ENCODE measurements at regions not wholly inside any gene's neighbourhood (a gene's known extent, or its start where the extent isn't known, plus 50 kb on each side); places are given as distances from the start of the nearest gene placed in this dataset.
"Not testable (repeated sequence)": the region's sequence is repeated elsewhere in the genome, so short reads cannot be mapped to it uniquely, and the experiment has no call there.

DNA sequence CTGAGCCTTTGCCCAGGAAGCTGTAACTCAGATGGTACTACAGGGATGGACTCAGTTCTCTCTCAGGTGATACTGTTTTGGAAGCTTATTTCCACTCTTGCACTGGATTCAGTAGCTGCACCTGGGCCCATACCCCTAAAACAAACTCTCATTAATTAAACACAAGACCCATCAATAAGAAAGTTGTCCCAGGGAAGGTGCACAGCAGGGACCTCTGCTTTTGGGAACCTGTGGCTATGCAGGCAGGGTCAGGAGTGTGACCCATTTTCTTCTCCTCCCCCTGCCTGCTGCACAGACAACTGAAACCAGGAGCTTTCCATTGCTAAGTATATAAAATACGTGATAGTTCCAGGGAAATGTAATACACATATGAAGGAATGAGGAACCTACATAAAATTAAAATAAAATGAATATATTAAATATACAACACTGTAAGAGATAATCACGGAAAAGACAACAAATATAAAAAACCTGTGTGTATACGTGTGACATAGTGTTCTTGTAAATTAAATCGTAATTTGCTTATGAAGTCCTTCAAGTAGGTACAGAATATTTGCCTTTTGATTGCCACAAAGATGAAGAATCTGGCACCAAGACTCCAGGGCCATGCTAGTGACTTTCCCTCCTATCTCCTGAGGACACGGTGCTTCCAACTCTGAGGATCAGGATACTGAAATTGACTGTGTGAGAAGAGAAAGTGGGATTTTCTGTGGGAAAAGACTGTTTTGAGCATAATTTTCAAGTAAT, 101.6 kb upstream of the GOLGA6L6 start:
- ChIA-PET CTCF (interaction anchor here (0.5 to 1.7 kb wide), 4 partner anchors 11 to 616 kb away, joined by 3 read pairs; no protein-coding TSS in a partner anchor), POLR2A (interaction anchor here (0.9 to 1.1 kb wide), 3 partner anchors 9 to 25 kb away, joined by 3 to 4 read pairs (median 3); no protein-coding TSS in a partner anchor)
- Mint-ChIP-seq H3K9me3 (ENCODE audit: unreplicated experiment) (no peaks in the 10 kb centered on the region), H3K27me3 (ENCODE audit: insufficient read depth, unreplicated experiment) (no peaks in the 10 kb centered on the region), H3K27ac (ENCODE audit: low read depth, unreplicated experiment) (no peak overlapping the region), H3K4me3 (ENCODE audit: unreplicated experiment) (no peak overlapping the region), H3K36me3 (ENCODE audit: insufficient read depth, unreplicated experiment) (no peaks in the 10 kb centered on the region), H3K4me1 (ENCODE audit: insufficient read depth, unreplicated experiment) (no peaks in the 10 kb centered on the region)
- intact Hi-C loops (cut with micrococcal nuclease), result no loop called here
- no TSS peak for BruUV-seq (replicated peaks)
- no peak for DNase-seq (ENCODE audit: unreplicated experiment)
- TF ChIP-seq, protein P1, sequence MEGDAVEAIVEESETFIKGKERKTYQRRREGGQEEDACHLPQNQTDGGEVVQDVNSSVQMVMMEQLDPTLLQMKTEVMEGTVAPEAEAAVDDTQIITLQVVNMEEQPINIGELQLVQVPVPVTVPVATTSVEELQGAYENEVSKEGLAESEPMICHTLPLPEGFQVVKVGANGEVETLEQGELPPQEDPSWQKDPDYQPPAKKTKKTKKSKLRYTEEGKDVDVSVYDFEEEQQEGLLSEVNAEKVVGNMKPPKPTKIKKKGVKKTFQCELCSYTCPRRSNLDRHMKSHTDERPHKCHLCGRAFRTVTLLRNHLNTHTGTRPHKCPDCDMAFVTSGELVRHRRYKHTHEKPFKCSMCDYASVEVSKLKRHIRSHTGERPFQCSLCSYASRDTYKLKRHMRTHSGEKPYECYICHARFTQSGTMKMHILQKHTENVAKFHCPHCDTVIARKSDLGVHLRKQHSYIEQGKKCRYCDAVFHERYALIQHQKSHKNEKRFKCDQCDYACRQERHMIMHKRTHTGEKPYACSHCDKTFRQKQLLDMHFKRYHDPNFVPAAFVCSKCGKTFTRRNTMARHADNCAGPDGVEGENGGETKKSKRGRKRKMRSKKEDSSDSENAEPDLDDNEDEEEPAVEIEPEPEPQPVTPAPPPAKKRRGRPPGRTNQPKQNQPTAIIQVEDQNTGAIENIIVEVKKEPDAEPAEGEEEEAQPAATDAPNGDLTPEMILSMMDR (IDR thresholded peaks at IDR 0.05; ENCODE audit: unreplicated experiment), result no peak

DNA sequence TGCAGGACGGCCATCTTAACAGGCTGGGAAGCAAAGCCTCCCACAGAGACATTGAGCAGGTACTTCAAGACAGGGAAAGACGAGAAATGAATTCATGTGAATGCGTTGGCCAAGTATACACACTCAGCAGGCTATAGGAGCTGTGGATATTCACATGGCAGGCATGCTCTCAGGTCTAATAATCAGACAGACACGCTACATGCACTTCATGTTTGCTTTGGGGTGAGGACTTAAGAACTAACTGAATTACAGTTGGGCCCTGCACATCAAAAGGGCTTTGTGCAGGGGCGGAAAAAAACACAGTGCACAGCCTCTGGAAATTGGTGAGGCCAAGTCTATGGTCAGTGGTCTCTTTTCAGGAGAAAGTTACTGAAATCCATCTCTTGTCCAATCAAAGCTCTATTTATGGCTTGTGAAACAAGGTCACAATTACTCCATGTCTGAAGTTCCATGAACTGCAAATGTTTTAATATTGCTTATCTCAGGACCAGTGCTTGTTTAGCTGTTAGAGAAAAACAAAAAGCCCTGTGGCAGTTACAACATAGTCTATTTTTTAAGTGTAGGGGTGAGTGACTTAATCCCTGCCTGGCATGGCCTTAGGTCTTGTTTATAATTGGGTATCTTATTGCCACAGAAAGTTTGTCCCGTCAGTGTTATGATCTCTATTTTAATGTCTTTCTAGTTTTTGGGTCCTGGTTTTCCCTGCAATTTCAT, 100.6 kb upstream of the GOLGA6L6 start:
- Mint-ChIP-seq H3K36me3 (ENCODE audit: insufficient read depth, unreplicated experiment) (no peaks in the 10 kb centered on the region), H3K4me1 (ENCODE audit: insufficient read depth, unreplicated experiment) (no peaks in the 10 kb centered on the region), H3K4me3 (ENCODE audit: unreplicated experiment) (no peak overlapping the region), H3K27me3 (ENCODE audit: insufficient read depth, unreplicated experiment) (no peaks in the 10 kb centered on the region), H3K9me3 (ENCODE audit: unreplicated experiment) (no peaks in the 10 kb centered on the region), H3K27ac (ENCODE audit: low read depth, unreplicated experiment) (no peak overlapping the region)
- CTCF ChIA-PET, result no interaction called here
- TF ChIP-seq, protein P1 (IDR thresholded peaks at IDR 0.05; ENCODE audit: unreplicated experiment), result no peak
- no peak for DNase-seq (ENCODE audit: unreplicated experiment)
- POLR2A ChIA-PET, result interaction anchor here (0.9 to 1.1 kb wide), 2 partner anchors 10 to 15 kb away, joined by 3 to 4 read pairs; no protein-coding TSS in a partner anchor
- intact Hi-C loops (cut with micrococcal nuclease), result no loop called here
- no TSS peak for BruUV-seq (replicated peaks)

DNA sequence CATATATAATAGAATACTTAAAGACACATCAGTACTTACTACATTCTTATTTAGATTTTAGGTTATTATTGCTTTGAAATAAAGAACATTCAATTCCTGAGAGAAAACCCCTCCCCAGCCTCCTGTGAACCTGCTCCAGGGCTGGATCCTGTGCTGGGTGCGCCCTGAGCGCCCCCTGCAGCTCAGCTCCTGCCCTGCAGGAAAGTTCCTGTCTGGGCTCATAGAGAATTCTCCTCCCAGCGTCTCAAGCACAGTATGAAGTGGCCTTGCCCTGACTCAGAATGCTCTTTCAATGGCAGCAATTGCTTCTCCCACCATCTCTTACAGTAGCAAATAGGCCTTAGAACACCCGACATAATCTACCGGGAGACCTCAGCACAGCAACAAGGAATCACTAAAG, 98.8 kb upstream of the GOLGA6L6 start:
- H3K27me3 Mint-ChIP-seq (ENCODE audit: insufficient read depth, unreplicated experiment); H3K4me1 Mint-ChIP-seq (ENCODE audit: insufficient read depth, unreplicated experiment); H3K4me3 Mint-ChIP-seq (ENCODE audit: unreplicated experiment); CTCF ChIA-PET; intact Hi-C loops (cut with micrococcal nuclease); BruUV-seq (replicated peaks); H3K36me3 Mint-ChIP-seq (ENCODE audit: insufficient read depth, unreplicated experiment); H3K9me3 Mint-ChIP-seq (ENCODE audit: unreplicated experiment); H3K27ac Mint-ChIP-seq (ENCODE audit: low read depth, unreplicated experiment); DNase-seq (ENCODE audit: unreplicated experiment); POLR2A ChIA-PET: not testable (repeated sequence)
- TF ChIP-seq, protein P1 (IDR thresholded peaks at IDR 0.05; ENCODE audit: unreplicated experiment), result peak; percentile 24

GRCh38 chr15:20639224-20639623, 97.6 kb upstream of the GOLGA6L6 start:
- H3K4me3 Mint-ChIP-seq (ENCODE audit: unreplicated experiment); BruUV-seq (replicated peaks); H3K4me1 Mint-ChIP-seq (ENCODE audit: insufficient read depth, unreplicated experiment); H3K9me3 Mint-ChIP-seq (ENCODE audit: unreplicated experiment); CTCF ChIA-PET; POLR2A ChIA-PET; intact Hi-C loops (cut with micrococcal nuclease); DNase-seq (ENCODE audit: unreplicated experiment); H3K36me3 Mint-ChIP-seq (ENCODE audit: insufficient read depth, unreplicated experiment); H3K27me3 Mint-ChIP-seq (ENCODE audit: insufficient read depth, unreplicated experiment); H3K27ac Mint-ChIP-seq (ENCODE audit: low read depth, unreplicated experiment): not testable (repeated sequence)

GRCh38 chr15:20637499-20637898, 95.9 kb upstream of the GOLGA6L6 start:
- DNase-seq (ENCODE audit: unreplicated experiment); H3K4me1 Mint-ChIP-seq (ENCODE audit: insufficient read depth, unreplicated experiment); H3K27ac Mint-ChIP-seq (ENCODE audit: low read depth, unreplicated experiment); CTCF ChIA-PET; H3K36me3 Mint-ChIP-seq (ENCODE audit: insufficient read depth, unreplicated experiment); intact Hi-C loops (cut with micrococcal nuclease); H3K9me3 Mint-ChIP-seq (ENCODE audit: unreplicated experiment); H3K27me3 Mint-ChIP-seq (ENCODE audit: insufficient read depth, unreplicated experiment); H3K4me3 Mint-ChIP-seq (ENCODE audit: unreplicated experiment); BruUV-seq (replicated peaks); POLR2A ChIA-PET: not testable (repeated sequence)

DNA sequence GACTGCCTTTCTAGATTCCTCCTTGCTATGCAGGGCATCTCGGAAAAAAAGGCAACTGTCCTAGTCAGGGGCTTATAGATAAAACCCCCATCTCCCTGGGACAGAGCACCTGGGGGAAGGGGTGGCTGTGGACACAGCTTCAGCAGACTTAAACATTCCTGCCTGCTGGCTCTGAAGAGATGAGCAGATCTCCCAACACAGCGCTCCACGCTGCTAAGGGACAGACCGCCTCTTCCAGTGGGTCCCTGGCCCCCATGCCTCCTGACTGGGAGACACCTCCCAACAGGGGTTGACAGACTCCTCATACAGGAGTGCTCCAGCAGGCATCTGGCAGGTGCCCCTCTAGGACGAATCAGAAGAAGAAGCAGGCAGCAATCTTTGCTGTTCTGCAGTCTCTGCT, 87.9 kb upstream of the GOLGA6L6 start:
- H3K9me3 Mint-ChIP-seq (ENCODE audit: unreplicated experiment); H3K27me3 Mint-ChIP-seq (ENCODE audit: insufficient read depth, unreplicated experiment); BruUV-seq (replicated peaks); H3K4me1 Mint-ChIP-seq (ENCODE audit: insufficient read depth, unreplicated experiment); H3K4me3 Mint-ChIP-seq (ENCODE audit: unreplicated experiment); H3K27ac Mint-ChIP-seq (ENCODE audit: low read depth, unreplicated experiment); intact Hi-C loops (cut with micrococcal nuclease); H3K36me3 Mint-ChIP-seq (ENCODE audit: insufficient read depth, unreplicated experiment); POLR2A ChIA-PET; DNase-seq (ENCODE audit: unreplicated experiment): not testable (repeated sequence)
- CTCF ChIA-PET, result interaction anchor here (0.6 kb wide), 1 partner anchor 658 kb away, joined by 3 read pairs; no protein-coding TSS in a partner anchor

- POLR2A ChIA-PET; intact Hi-C loops (cut with micrococcal nuclease); H3K9me3 Mint-ChIP-seq (ENCODE audit: unreplicated experiment); CTCF ChIA-PET; H3K4me3 Mint-ChIP-seq (ENCODE audit: unreplicated experiment); H3K36me3 Mint-ChIP-seq (ENCODE audit: insufficient read depth, unreplicated experiment); BruUV-seq (replicated peaks); H3K27me3 Mint-ChIP-seq (ENCODE audit: insufficient read depth, unreplicated experiment); H3K27ac Mint-ChIP-seq (ENCODE audit: low read depth, unreplicated experiment); H3K4me1 Mint-ChIP-seq (ENCODE audit: insufficient read depth, unreplicated experiment); DNase-seq (ENCODE audit: unreplicated experiment): not testable (repeated sequence)
These were observed 86.9 kb upstream of the GOLGA6L6 start for GRCh38 chr15:20628538-20628937.
